Esophagus squamous epithelium (tissue), 4 donors: ENCODE measurements at regions not wholly inside any gene's neighbourhood (a gene's known extent, or its start where the extent isn't known, plus 50 kb on each side); places are given as distances from the start of the nearest gene placed in this dataset.

Experiments used
- POLR2A ChIP-seq, 4 donors: fragments of 450-650 bp; IDR thresholded peaks; one replicate each; pipeline ENCODE4 v1.6.1; 2017; ENCODE audit warnings: antibody characterized with exemption in 4 of 4, mild to moderate bottlenecking in 4 of 4, moderate library complexity in 3 of 4
- TF ChIP-seq, protein P1 (sequence below), 6 experiments: fragments of 450-650 bp in 4 of 6; fragments of 200-600 bp in 2 of 6; sonication (generic) in 2 of 6; IDR thresholded peaks; one replicate each; pipeline ENCODE4 v1.5.1; 2016 to 2019; ENCODE audit warnings: antibody characterized with exemption in 6 of 6, mild to moderate bottlenecking in 4 of 6, moderate library complexity in 4 of 6

DNA sequence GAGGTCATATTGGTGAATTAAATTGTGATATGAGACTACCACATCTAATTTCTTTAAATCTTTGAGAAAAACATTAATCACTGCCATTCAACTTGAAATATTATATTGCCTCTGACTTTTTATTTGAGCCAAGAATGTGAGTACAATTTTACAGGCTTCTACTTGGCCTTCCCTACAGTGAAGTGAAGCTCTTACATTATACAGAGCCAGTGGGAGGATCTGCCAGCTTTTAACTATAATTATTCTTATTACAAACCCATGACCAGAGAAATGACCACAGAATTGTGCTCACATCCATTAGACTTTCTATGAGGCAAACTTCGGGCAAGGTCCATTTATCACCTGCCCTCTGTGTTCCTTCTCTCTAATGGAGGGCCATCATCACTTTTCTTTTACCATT lies 114.2 kb downstream of the RERGL start:
- TF ChIP-seq, protein P1, sequence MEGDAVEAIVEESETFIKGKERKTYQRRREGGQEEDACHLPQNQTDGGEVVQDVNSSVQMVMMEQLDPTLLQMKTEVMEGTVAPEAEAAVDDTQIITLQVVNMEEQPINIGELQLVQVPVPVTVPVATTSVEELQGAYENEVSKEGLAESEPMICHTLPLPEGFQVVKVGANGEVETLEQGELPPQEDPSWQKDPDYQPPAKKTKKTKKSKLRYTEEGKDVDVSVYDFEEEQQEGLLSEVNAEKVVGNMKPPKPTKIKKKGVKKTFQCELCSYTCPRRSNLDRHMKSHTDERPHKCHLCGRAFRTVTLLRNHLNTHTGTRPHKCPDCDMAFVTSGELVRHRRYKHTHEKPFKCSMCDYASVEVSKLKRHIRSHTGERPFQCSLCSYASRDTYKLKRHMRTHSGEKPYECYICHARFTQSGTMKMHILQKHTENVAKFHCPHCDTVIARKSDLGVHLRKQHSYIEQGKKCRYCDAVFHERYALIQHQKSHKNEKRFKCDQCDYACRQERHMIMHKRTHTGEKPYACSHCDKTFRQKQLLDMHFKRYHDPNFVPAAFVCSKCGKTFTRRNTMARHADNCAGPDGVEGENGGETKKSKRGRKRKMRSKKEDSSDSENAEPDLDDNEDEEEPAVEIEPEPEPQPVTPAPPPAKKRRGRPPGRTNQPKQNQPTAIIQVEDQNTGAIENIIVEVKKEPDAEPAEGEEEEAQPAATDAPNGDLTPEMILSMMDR (IDR thresholded peaks at IDR 0.05): no peak
- TF ChIP-seq POLR2A (IDR thresholded peaks at IDR 0.05): no peak
